Natural killer cell (primary cell): ENCODE measurements at regions not wholly inside any gene's neighbourhood (a gene's known extent, or its start where the extent isn't known, plus 50 kb on each side); places are given as distances from the start of the nearest gene placed in this dataset.

ENCODE experiments used
- ATAC-seq, 3 donors: fragments of 150-1000 bp in 2 of 3; fragments of 200-7000 bp in 1 of 3; cut with Tn5 transposase; 1 replicate in 1 of 3; 2 replicates in 2 of 3; pipeline ENCODE4 v1.10.0; 2021; ENCODE audit warnings: mild to moderate bottlenecking in 2 of 3, moderate library complexity in 2 of 3
- DNase-seq, 2 donors: peaks; one replicate each; pipeline versions ENCODE4 v3.0.0 to v3.0.0-alpha.2; 2013 to 2021; ENCODE audit warnings: mixed read lengths in 1 of 2
- H3K27ac ChIP-seq: one replicate; pipeline ENCODE4 v1.5.1; 2013; ENCODE audit warnings: mild to moderate bottlenecking, low read length
- H3K27me3 ChIP-seq: one replicate; pipeline ENCODE4 v1.6.1; 2013; ENCODE audit warnings: low read length; ENCODE audit not compliant: control insufficient read depth, insufficient read depth
- H3K36me3 ChIP-seq: one replicate; pipeline ENCODE4 v1.6.1; 2013; ENCODE audit warnings: low read length; ENCODE audit not compliant: control insufficient read depth, insufficient read depth
- H3K4me1 ChIP-seq: one replicate; pipeline ENCODE4 v1.6.1; 2013; ENCODE audit warnings: low read length; ENCODE audit not compliant: control insufficient read depth, insufficient read depth
- H3K4me3 ChIP-seq: one replicate; pipeline ENCODE4 v1.5.1; 2013; ENCODE audit warnings: low read length
- H3K9me3 ChIP-seq: one replicate; pipeline ENCODE4 v1.6.1; 2013; ENCODE audit warnings: low read length; ENCODE audit not compliant: control insufficient read depth, insufficient read depth
- H3K27ac Mint-ChIP-seq, 2 donors: one replicate each; pipeline ENCODE4 v1.8.0; 2022; ENCODE audit warnings: mild to moderate bottlenecking in 2 of 2, mixed read lengths in 2 of 2, moderate library complexity in 1 of 2
- H3K27me3 Mint-ChIP-seq, 2 donors: one replicate each; pipeline ENCODE4 v1.8.0; 2022; ENCODE audit warnings: low read depth in 2 of 2, mixed read lengths in 2 of 2
- H3K36me3 Mint-ChIP-seq: one replicate; pipeline ENCODE4 v1.8.0; 2022; ENCODE audit warnings: mixed read lengths
- H3K4me1 Mint-ChIP-seq, 2 donors: one replicate each; pipeline ENCODE4 v1.8.0; 2022; ENCODE audit warnings: mixed read lengths in 2 of 2
- H3K4me3 Mint-ChIP-seq: one replicate; pipeline ENCODE4 v1.8.0; 2022; ENCODE audit warnings: mild to moderate bottlenecking, moderate library complexity, mixed read lengths
- H3K9me3 Mint-ChIP-seq, 2 donors: one replicate each; pipeline ENCODE4 v1.8.0; 2022; ENCODE audit warnings: mixed read lengths in 2 of 2
- CTCF ChIP-seq: fragments of 200-600 bp; IDR thresholded peaks from one replicate; pipeline ENCODE4 v1.8.0; 2022; ENCODE audit warnings: antibody characterized with exemption
- WGBS: methylation state at CpG from one replicate; pipeline ENCODE4 v1.1.7; 2013; ENCODE audit warnings: missing lambda C conversion rate; ENCODE audit not compliant: insufficient coverage; 5-methylcytosine and 5-hydroxymethylcytosine counted together
- intact Hi-C: fragments of 100-400 bp; cut with micrococcal nuclease; formaldehyde crosslinking; loops from one replicate; pipeline ENCODE4 v1.14.2; 2022

- no peaks in the 10 kb centered on the region for H3K36me3 Mint-ChIP-seq
- Histone ChIP-seq H3K4me1 (no peaks in the 10 kb centered on the region), H3K9me3 (no peaks in the 10 kb centered on the region), H3K27me3 (no peaks in the 10 kb centered on the region), H3K4me3 (no peak overlapping the region), H3K36me3 (no peaks in the 10 kb centered on the region), H3K27ac (no peak overlapping the region)
- ATAC-seq = no peak
- H3K9me3 Mint-ChIP-seq = peaks cover 0 to 2% of the 10 kb centered on the region in 2 donors
- no peak for DNase-seq
- intact Hi-C loops = no loop called here
- WGBS = 85% methylated on average over 4 of the region's 6 CpGs
- no peaks in the 10 kb centered on the region for H3K27me3 Mint-ChIP-seq
- no peaks in the 10 kb centered on the region for H3K4me1 Mint-ChIP-seq
- no peak for TF ChIP-seq CTCF
- H3K27ac Mint-ChIP-seq = no peak overlapping the region
- no peak overlapping the region for H3K4me3 Mint-ChIP-seq
Measured at GRCh38 chr7:12872487-12872886, 185.1 kb downstream of the ARL4A start.

DNA sequence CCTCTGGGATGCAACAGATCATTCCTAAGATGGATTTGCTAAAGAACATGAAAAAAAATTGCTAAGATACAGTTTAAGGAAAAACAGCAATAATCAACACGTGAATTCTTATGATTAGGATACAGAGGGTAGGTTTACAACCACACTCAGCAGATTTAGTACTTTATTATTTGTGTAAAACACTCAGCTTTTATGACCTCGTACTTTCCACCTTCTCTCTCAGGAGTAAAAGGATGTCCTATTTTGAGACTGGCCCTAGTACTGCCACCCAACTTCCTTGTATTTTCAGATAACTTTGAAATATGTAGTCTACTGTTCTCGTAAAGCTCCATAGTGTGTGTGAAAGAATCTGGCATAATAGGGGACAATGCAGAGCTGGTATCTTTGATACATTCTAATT is 186.1 kb downstream of the ARL4A start:
- Mint-ChIP-seq H3K27me3 (no peaks in the 10 kb centered on the region), H3K4me3 (no peak overlapping the region), H3K36me3 (no peaks in the 10 kb centered on the region), H3K4me1 (no peaks in the 10 kb centered on the region), H3K27ac (no peak overlapping the region), H3K9me3 (peaks cover 0 to 4% of the 10 kb centered on the region in 2 donors)
- H3K9me3 ChIP-seq = no peaks in the 10 kb centered on the region
- ATAC-seq = no peak
- no peaks in the 10 kb centered on the region for H3K36me3 ChIP-seq
- intact Hi-C loops = no loop called here
- TF ChIP-seq CTCF = no peak
- no peaks in the 10 kb centered on the region for H3K27me3 ChIP-seq
- DNase-seq = no peak
- H3K27ac ChIP-seq = no peak overlapping the region
- no CpG with 5 or more reads among the region's 3 CpGs for WGBS
- H3K4me1 ChIP-seq = no peaks in the 10 kb centered on the region
- no peak overlapping the region for H3K4me3 ChIP-seq

DNA sequence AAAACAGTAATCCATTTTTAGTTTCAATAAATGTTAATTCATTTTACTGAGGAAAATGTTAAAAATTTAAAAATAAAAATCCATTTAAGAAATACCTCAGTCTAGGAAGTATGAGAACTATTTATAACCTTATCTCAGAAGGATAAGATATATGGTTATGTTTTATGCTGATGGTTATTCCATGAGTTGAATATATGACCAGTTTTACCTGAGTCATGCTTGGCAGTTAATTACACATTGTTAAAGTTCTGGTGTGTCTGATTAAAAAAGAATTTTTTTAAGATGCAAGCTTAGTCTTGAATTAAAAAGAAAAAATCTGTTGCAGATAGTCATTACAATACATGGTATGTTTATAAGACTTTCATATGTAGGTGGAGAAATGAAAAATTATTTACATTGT is 191.7 kb downstream of the ARL4A start:
- Mint-ChIP-seq H3K36me3 (no peaks in the 10 kb centered on the region), H3K4me3 (no peak overlapping the region), H3K27me3 (no peaks in the 10 kb centered on the region), H3K27ac (no peak overlapping the region), H3K9me3 (peaks cover 0 to 4% of the 10 kb centered on the region in 2 donors), H3K4me1 (no peaks in the 10 kb centered on the region)
- no peaks in the 10 kb centered on the region for H3K27me3 ChIP-seq
- no peaks in the 10 kb centered on the region for H3K36me3 ChIP-seq
- no peak for DNase-seq
- no peaks in the 10 kb centered on the region for H3K4me1 ChIP-seq
- no peak overlapping the region for H3K27ac ChIP-seq
- TF ChIP-seq CTCF = no peak
- ATAC-seq = no peak
- H3K4me3 ChIP-seq = no peak overlapping the region
- no peaks in the 10 kb centered on the region for H3K9me3 ChIP-seq
- intact Hi-C loops = no loop called here

DNA sequence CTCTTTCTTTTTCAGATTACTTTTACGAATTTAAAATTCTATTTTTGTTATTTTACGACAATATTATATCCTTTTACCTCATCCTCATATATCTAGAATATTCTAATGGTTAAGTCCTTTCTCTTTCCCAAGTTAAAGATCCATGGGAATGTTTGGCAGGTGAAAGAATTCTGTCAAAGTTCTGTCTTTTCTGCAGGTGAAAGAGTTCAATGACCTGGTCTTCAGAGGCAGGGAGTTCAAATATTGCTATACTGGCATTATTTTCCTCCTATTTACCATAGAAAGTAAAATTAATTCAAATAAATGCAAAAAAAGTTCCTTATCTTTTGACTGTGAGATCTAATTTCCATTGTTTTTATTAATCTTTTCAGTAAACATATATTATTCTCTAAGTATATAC is 194.3 kb downstream of the ARL4A start:
- no peak overlapping the region for H3K27ac ChIP-seq
- H3K4me3 ChIP-seq = no peak overlapping the region
- Mint-ChIP-seq H3K36me3 (no peaks in the 10 kb centered on the region), H3K9me3 (peaks cover 0 to 4% of the 10 kb centered on the region in 2 donors), H3K4me3 (no peak overlapping the region), H3K27ac (no peak overlapping the region), H3K27me3 (no peaks in the 10 kb centered on the region), H3K4me1 (no peaks in the 10 kb centered on the region)
- H3K36me3 ChIP-seq = no peaks in the 10 kb centered on the region
- no CpG with 5 or more reads among the region's 2 CpGs for WGBS
- DNase-seq (no peak), ATAC-seq (no peak)
- H3K9me3 ChIP-seq = no peaks in the 10 kb centered on the region
- intact Hi-C loops = no loop called here
- no peaks in the 10 kb centered on the region for H3K27me3 ChIP-seq
- H3K4me1 ChIP-seq = no peaks in the 10 kb centered on the region
- no peak for TF ChIP-seq CTCF
